Caco-2 (cell line): ENCODE measurements at regions not wholly inside any gene's neighbourhood (a gene's known extent, or its start where the extent isn't known, plus 50 kb on each side); places are given as distances from the start of the nearest gene placed in this dataset.

Experiments used
- BruUV-seq: library from RNA; stranded (reverse); fragments of 400-500 nt; replicated peaks from 2 replicates; lab custom pipeline; 2021; lab: Mats Ljungman, UMichigan
- CTCF ChIA-PET: fragments of 300-600 bp; sonication (Branson Sonifier 250); formaldehyde crosslinking; loops from one replicate; lab custom pipeline; 2022; ENCODE audit warnings: antibody characterized with exemption; lab: Charles Lee
- POLR2A ChIA-PET: fragments of 300-600 bp; sonication (Branson Sonifier 250); formaldehyde crosslinking; loops from one replicate; lab custom pipeline; 2022; ENCODE audit warnings: antibody characterized with exemption; lab: Charles Lee
- DNase-seq, 2 experiments: peaks; one replicate each; pipeline versions ENCODE4 v3.0.0 to v3.0.0-alpha.2; 2020 to 2022
- H3K27me3 ChIP-seq: replicated peaks from 2 replicates; pipeline ENCODE4 v1.6.0; 2011; ENCODE audit warnings: low read length; ENCODE audit not compliant: control insufficient read depth, insufficient read depth
- H3K36me3 ChIP-seq: 2 replicates; pipeline ENCODE4 v1.5.1; 2011; ENCODE audit warnings: low read length; ENCODE audit not compliant: control insufficient read depth, insufficient read depth
- H3K4me1 ChIP-seq: fragments of 250-450 bp; sonication (Bioruptor Pico); 2 replicates; pipeline ENCODE4 v1.5.1; 2020; ENCODE audit warnings: mild to moderate bottlenecking
- H3K4me3 ChIP-seq: 2 replicates; pipeline ENCODE4 v1.5.1; 2011; ENCODE audit warnings: low read depth, mild to moderate bottlenecking, control low read depth, low read length
- H3K9me3 ChIP-seq: fragments of 250-450 bp; sonication (Bioruptor Pico); 2 replicates; pipeline ENCODE4 v1.5.1; 2020; ENCODE audit warnings: mild to moderate bottlenecking, moderate library complexity
- H3K27ac Mint-ChIP-seq: one replicate; pipeline ENCODE4 v1.8.0; 2022; ENCODE audit warnings: mixed read lengths; ENCODE audit not compliant: unreplicated experiment
- H3K27me3 Mint-ChIP-seq: one replicate; pipeline ENCODE4 v1.8.0; 2022; ENCODE audit warnings: mixed read lengths; ENCODE audit not compliant: insufficient read depth, unreplicated experiment
- H3K36me3 Mint-ChIP-seq: one replicate; pipeline ENCODE4 v1.8.0; 2022; ENCODE audit warnings: mild to moderate bottlenecking, mixed read lengths; ENCODE audit not compliant: insufficient read depth, unreplicated experiment
- H3K4me1 Mint-ChIP-seq: one replicate; pipeline ENCODE4 v1.8.0; 2022; ENCODE audit warnings: low read depth, mixed read lengths; ENCODE audit not compliant: unreplicated experiment
- H3K4me3 Mint-ChIP-seq: one replicate; pipeline ENCODE4 v1.8.0; 2022; ENCODE audit warnings: mild to moderate bottlenecking, moderate library complexity, mixed read lengths; ENCODE audit not compliant: unreplicated experiment
- H3K9me3 Mint-ChIP-seq: one replicate; pipeline ENCODE4 v1.8.0; 2022; ENCODE audit warnings: mixed read lengths; ENCODE audit not compliant: unreplicated experiment
- intact Hi-C: fragments of 100-400 bp; cut with micrococcal nuclease; formaldehyde crosslinking; loops from one replicate; pipeline ENCODE4 v1.10.0; 2022; ENCODE audit not compliant: unreplicated experiment
- TF ChIP-seq, protein P1 (sequence below), 2 experiments: fragments of 200-600 bp in 1 of 2; IDR thresholded peaks; 1 replicate in 1 of 2; 2 replicates in 1 of 2; pipeline versions ENCODE4 v1.5.1 to v1.8.0; 2011 to 2022; ENCODE audit warnings: antibody characterized with exemption in 1 of 2, control low read depth in 1 of 2, inconsistent platforms in 1 of 2, low read depth in 1 of 2, low read length in 1 of 2, mild to moderate bottlenecking in 1 of 2, moderate library complexity in 1 of 2; ENCODE audit not compliant: insufficient read depth in 1 of 2, severe bottlenecking in 1 of 2, unreplicated experiment in 1 of 2

DNA sequence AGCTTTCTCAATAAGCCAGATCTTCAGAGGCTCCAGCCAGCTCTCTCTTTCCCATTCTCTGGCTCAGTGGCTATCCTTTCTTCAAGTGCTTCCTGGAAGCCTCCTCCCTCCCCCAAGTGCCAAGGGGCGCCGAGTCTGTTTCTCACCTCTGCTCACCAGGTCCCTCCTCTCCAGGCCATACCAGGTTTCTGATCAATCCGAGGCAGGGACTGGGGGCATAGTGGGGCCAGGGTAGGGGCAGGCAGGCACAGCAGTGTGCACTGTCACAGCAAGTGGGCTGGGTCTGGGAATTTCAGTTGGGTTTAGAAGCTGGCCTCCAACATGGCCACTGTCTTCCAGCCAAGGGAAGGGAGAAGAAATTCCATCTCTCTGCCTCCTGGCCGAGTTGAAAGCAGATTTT is 56.5 kb downstream of the NAV1 start:
- Mint-ChIP-seq H3K36me3 (no peaks in the 10 kb centered on the region), H3K9me3 (no peaks in the 10 kb centered on the region), H3K27ac (no peak overlapping the region), H3K4me1 (no peaks in the 10 kb centered on the region), H3K4me3 (no peak overlapping the region), H3K27me3 (peaks cover 20% of the 10 kb centered on the region)
- TF ChIP-seq, protein P1, sequence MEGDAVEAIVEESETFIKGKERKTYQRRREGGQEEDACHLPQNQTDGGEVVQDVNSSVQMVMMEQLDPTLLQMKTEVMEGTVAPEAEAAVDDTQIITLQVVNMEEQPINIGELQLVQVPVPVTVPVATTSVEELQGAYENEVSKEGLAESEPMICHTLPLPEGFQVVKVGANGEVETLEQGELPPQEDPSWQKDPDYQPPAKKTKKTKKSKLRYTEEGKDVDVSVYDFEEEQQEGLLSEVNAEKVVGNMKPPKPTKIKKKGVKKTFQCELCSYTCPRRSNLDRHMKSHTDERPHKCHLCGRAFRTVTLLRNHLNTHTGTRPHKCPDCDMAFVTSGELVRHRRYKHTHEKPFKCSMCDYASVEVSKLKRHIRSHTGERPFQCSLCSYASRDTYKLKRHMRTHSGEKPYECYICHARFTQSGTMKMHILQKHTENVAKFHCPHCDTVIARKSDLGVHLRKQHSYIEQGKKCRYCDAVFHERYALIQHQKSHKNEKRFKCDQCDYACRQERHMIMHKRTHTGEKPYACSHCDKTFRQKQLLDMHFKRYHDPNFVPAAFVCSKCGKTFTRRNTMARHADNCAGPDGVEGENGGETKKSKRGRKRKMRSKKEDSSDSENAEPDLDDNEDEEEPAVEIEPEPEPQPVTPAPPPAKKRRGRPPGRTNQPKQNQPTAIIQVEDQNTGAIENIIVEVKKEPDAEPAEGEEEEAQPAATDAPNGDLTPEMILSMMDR (IDR thresholded peaks at IDR 0.05; ENCODE audit: insufficient read depth in 1 of 2, low read depth in 1 of 2, low read length in 1 of 2, severe bottlenecking in 1 of 2, unreplicated experiment in 1 of 2), result no peak
- ChIA-PET CTCF (no interaction called here), POLR2A (no interaction called here)
- DNase-seq, result no peak
- Histone ChIP-seq H3K36me3 (no peaks in the 10 kb centered on the region), H3K9me3 (no peaks in the 10 kb centered on the region), H3K4me1 (no peaks in the 10 kb centered on the region), H3K27me3 (no peaks in the 10 kb centered on the region; the same call in 1 of the 2 replicates), H3K4me3 (no peak overlapping the region)
- intact Hi-C loops, result no loop called here
- no TSS peak for BruUV-seq

- Histone ChIP-seq H3K27me3 (no peaks in the 10 kb centered on the region; the same call in 1 of the 2 replicates), H3K36me3 (no peaks in the 10 kb centered on the region), H3K4me1 (no peaks in the 10 kb centered on the region), H3K4me3 (no peak overlapping the region), H3K9me3 (no peaks in the 10 kb centered on the region)
- BruUV-seq, result no TSS peak
- H3K9me3 Mint-ChIP-seq, result no peaks in the 10 kb centered on the region
- H3K4me3 Mint-ChIP-seq, result no peak overlapping the region
- peaks cover 14% of the 10 kb centered on the region for H3K27me3 Mint-ChIP-seq
- POLR2A ChIA-PET, result no interaction called here
- CTCF ChIA-PET, result no interaction called here
- no peaks in the 10 kb centered on the region for H3K36me3 Mint-ChIP-seq
- TF ChIP-seq, protein P1 (IDR thresholded peaks at IDR 0.05; ENCODE audit: insufficient read depth in 1 of 2, low read depth in 1 of 2, low read length in 1 of 2, severe bottlenecking in 1 of 2, unreplicated experiment in 1 of 2), result no peak
- no peak for DNase-seq
- no peak overlapping the region for H3K27ac Mint-ChIP-seq
- intact Hi-C loops, result no loop called here
- H3K4me1 Mint-ChIP-seq, result no peaks in the 10 kb centered on the region
These were observed 57.4 kb downstream of the NAV1 start for GRCh38 chr1:201596101-201596868.

DNA sequence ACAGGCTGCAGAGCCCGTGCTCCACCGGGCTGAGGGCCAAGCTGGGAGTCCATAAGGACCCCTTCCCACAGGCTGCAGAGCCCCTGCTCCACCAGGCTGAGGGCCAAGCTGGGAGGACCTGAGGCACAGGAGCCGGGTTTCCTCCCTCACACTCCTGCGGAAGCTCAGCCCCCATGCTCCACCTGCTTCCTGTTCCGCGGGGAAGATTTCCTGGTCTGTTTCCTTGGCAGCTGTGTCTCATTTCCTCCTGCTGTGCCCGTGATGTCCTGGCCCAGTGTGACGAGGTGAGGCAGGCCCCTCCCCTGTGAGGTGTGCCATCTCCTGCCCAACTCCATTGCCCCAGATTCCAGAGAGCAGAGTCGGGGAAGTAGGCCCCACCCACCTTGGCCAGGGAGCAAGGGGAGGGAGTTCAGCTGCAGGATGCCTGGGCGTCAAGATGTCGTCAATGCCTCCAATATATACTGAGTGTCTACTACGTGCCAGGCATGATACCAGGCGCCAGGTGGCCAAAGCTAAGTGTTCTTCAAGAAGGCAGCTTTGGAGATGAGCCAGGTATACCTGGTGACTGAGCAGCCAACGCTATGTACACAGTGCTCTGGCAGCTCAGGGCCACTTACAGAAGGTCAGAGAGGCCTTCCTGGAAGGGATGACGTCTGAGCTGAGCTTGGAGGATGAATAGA is 58.8 kb downstream of the NAV1 start:
- peaks cover 9% of the 10 kb centered on the region for H3K27me3 Mint-ChIP-seq
- TF ChIP-seq, protein P1 (IDR thresholded peaks at IDR 0.05; ENCODE audit: insufficient read depth in 1 of 2, low read depth in 1 of 2, low read length in 1 of 2, severe bottlenecking in 1 of 2, unreplicated experiment in 1 of 2), result no peak
- intact Hi-C loops, result no loop called here
- H3K9me3 ChIP-seq, result no peaks in the 10 kb centered on the region
- no peak overlapping the region for H3K4me3 Mint-ChIP-seq
- no peaks in the 10 kb centered on the region for H3K36me3 Mint-ChIP-seq
- no peaks in the 10 kb centered on the region for H3K9me3 Mint-ChIP-seq
- H3K4me3 ChIP-seq, result no peak overlapping the region
- POLR2A ChIA-PET, result no interaction called here
- no peaks in the 10 kb centered on the region for H3K4me1 ChIP-seq
- no peaks in the 10 kb centered on the region for H3K36me3 ChIP-seq
- CTCF ChIA-PET, result interaction anchor here (0.6 kb wide), 1 partner anchor 321 kb away, joined by 3 read pairs; no protein-coding TSS in a partner anchor
- H3K27me3 ChIP-seq, result no peaks in the 10 kb centered on the region; the same call in 1 of the 2 replicates
- BruUV-seq, result no TSS peak
- DNase-seq, result no peak
- H3K4me1 Mint-ChIP-seq, result no peaks in the 10 kb centered on the region
- H3K27ac Mint-ChIP-seq, result no peak overlapping the region
